ENCODE measurements at regions not wholly inside any gene's neighbourhood (a gene's known extent, or its start where the extent isn't known, plus 50 kb on each side); places are given as distances from the start of the nearest gene placed in this dataset.

GRCh38 chr10:111830359-111830758 lies 353.2 kb downstream of the GPAM start:
- no peak for DNase-seq (ENCODE audit: low read depth)

- DNase-seq (ENCODE audit: low read depth), result no peak
Measured at GRCh38 chr10:111831058-111831457, 352.5 kb downstream of the GPAM start.

GRCh38 chr10:111833251-111833650 lies 350.3 kb downstream of the GPAM start:
- no peak for DNase-seq (ENCODE audit: low read depth)

GRCh38 chr10:111835574-111835973 lies 348.0 kb downstream of the GPAM start:
- DNase-seq (ENCODE audit: low read depth), result peak; percentile 37

GRCh38 chr10:111836064-111836463 lies 347.5 kb downstream of the GPAM start:
- no peak for DNase-seq (ENCODE audit: low read depth)

- DNase-seq (ENCODE audit: low read depth), result peak; percentile 23
Measured at GRCh38 chr10:111836571-111836970, 347.0 kb downstream of the GPAM start.

GRCh38 chr10:111837086-111837485 lies 346.5 kb downstream of the GPAM start:
- no peak for DNase-seq (ENCODE audit: low read depth)

GRCh38 chr10:111837985-111838384 lies 345.6 kb downstream of the GPAM start:
- no peak for DNase-seq (ENCODE audit: low read depth)

- no peak for DNase-seq (ENCODE audit: low read depth)
Measured at GRCh38 chr10:111840546-111840945, 343.0 kb downstream of the GPAM start.

- no peak for DNase-seq (ENCODE audit: low read depth)
Measured at GRCh38 chr10:111852801-111853200, 330.8 kb downstream of the GPAM start.

GRCh38 chr10:111856631-111857030 lies 326.9 kb downstream of the GPAM start:
- DNase-seq (ENCODE audit: low read depth), result no peak

- DNase-seq (ENCODE audit: low read depth), result no peak
Measured at GRCh38 chr10:111865550-111865949, 318.0 kb downstream of the GPAM start.

GRCh38 chr10:111871458-111871857 lies 312.1 kb downstream of the GPAM start:
- no peak for DNase-seq (ENCODE audit: low read depth)

- DNase-seq (ENCODE audit: low read depth), result no peak
Measured at GRCh38 chr10:111872591-111872990, 311.0 kb downstream of the GPAM start.

- no peak for DNase-seq (ENCODE audit: low read depth)
Measured at GRCh38 chr10:111873041-111873440, 310.5 kb downstream of the GPAM start.

- DNase-seq (ENCODE audit: low read depth), result no peak
Measured at GRCh38 chr10:111873621-111874135, 309.9 kb downstream of the GPAM start.

GRCh38 chr10:111874576-111874975 lies 309.0 kb downstream of the GPAM start:
- DNase-seq (ENCODE audit: low read depth), result peak; percentile 46

GRCh38 chr10:111875725-111876124 lies 307.8 kb downstream of the GPAM start:
- peak; percentile 53 for DNase-seq (ENCODE audit: low read depth)

- DNase-seq (ENCODE audit: low read depth), result no peak
Measured at GRCh38 chr10:111877258-111877657, 306.3 kb downstream of the GPAM start.

- no peak for DNase-seq (ENCODE audit: low read depth)
Measured at GRCh38 chr10:111879969-111880368, 303.6 kb downstream of the GPAM start.

- no peak for DNase-seq (ENCODE audit: low read depth)
Measured at GRCh38 chr10:111885046-111885445, 298.5 kb downstream of the GPAM start.

- no peak for DNase-seq (ENCODE audit: low read depth)
Measured at GRCh38 chr10:111885919-111886318, 297.6 kb downstream of the GPAM start.

- DNase-seq (ENCODE audit: low read depth), result no peak
Measured at GRCh38 chr10:111887266-111887665, 296.3 kb downstream of the GPAM start.

- DNase-seq (ENCODE audit: low read depth), result no peak
Measured at GRCh38 chr10:111890046-111890445, 293.5 kb downstream of the GPAM start.

- no peak for DNase-seq (ENCODE audit: low read depth)
Measured at GRCh38 chr10:111916011-111916410, 267.6 kb downstream of the GPAM start.

Measured in non-pigmented ciliary epithelial cell (primary cell).